CD14-positive monocyte (primary cell): ENCODE measurements at regions not wholly inside any gene's neighbourhood (a gene's known extent, or its start where the extent isn't known, plus 50 kb on each side); places are given as distances from the start of the nearest gene placed in this dataset.

Source experiments
- DNase-seq, 3 donors: peaks; one replicate each; pipeline ENCODE4 v3.0.0-alpha.2; 2011 to 2022
- H2AFZ ChIP-seq: 2 replicates; pipeline ENCODE4 v1.6.0; 2012; ENCODE audit warnings: mild to moderate bottlenecking, low read depth, low read length, inconsistent platforms; ENCODE audit not compliant: insufficient read depth, poor library complexity, severe bottlenecking
- H3K27ac ChIP-seq, 2 donors: 1 replicate in 1 of 2; 2 replicates in 1 of 2; pipeline ENCODE4 v1.5.1; 2012 to 2013; ENCODE audit warnings: low read length in 2 of 2, control low read depth in 1 of 2, inconsistent platforms in 1 of 2, low read depth in 1 of 2, mild to moderate bottlenecking in 1 of 2
- H3K27me3 ChIP-seq, 2 donors: one replicate each; pipeline versions ENCODE4 v1.6.0 to v1.6.1; 2011 to 2013; ENCODE audit warnings: low read length in 2 of 2; ENCODE audit not compliant: control insufficient read depth in 2 of 2, insufficient read depth in 2 of 2
- H3K36me3 ChIP-seq, 2 donors: replicated peaks in 1 of 2; 1 replicate in 1 of 2; 2 replicates in 1 of 2; pipeline versions ENCODE4 v1.5.1 to v1.6.1; 2012 to 2013; ENCODE audit warnings: low read length in 2 of 2, control low read depth in 1 of 2, inconsistent platforms in 1 of 2, mild to moderate bottlenecking in 1 of 2; ENCODE audit not compliant: insufficient read depth in 2 of 2, control insufficient read depth in 1 of 2
- H3K4me1 ChIP-seq, 2 donors: 1 replicate in 1 of 2; 2 replicates in 1 of 2; pipeline versions ENCODE4 v1.5.1 to v1.6.1; 2012 to 2013; ENCODE audit warnings: low read length in 2 of 2, control low read depth in 1 of 2, inconsistent platforms in 1 of 2, mild to moderate bottlenecking in 1 of 2, moderate library complexity in 1 of 2; ENCODE audit not compliant: insufficient read depth in 2 of 2, control insufficient read depth in 1 of 2
- H3K4me2 ChIP-seq: replicated peaks from 2 replicates; pipeline ENCODE3; 2012; ENCODE audit warnings: low read length, moderate library complexity, mild to moderate bottlenecking; ENCODE audit not compliant: poor library complexity, severe bottlenecking; ENCODE audit errors: extremely low read depth
- H3K4me3 ChIP-seq, 3 experiments: fragments of 200-600 bp in 1 of 3; sonication (generic) in 1 of 3; replicated peaks in 1 of 3; 1 replicate in 2 of 3; 2 replicates in 1 of 3; pipeline ENCODE4 v1.5.1; 2011 to 2013; ENCODE audit warnings: low read length in 3 of 3, mild to moderate bottlenecking in 3 of 3, control low read depth in 2 of 3, low read depth in 2 of 3, inconsistent platforms in 1 of 3, moderate library complexity in 1 of 3
- H3K79me2 ChIP-seq: 2 replicates; pipeline ENCODE4 v1.6.0; 2012; ENCODE audit warnings: mild to moderate bottlenecking, control low read depth, inconsistent platforms, low read length, moderate library complexity; ENCODE audit not compliant: insufficient read depth
- H3K9ac ChIP-seq: 2 replicates; pipeline ENCODE4 v1.6.0; 2017; ENCODE audit warnings: low read length, mild to moderate bottlenecking; ENCODE audit not compliant: insufficient read depth, poor library complexity, severe bottlenecking
- H3K9me3 ChIP-seq, 2 donors: replicated peaks in 1 of 2; 1 replicate in 1 of 2; 2 replicates in 1 of 2; pipeline versions ENCODE4 v1.5.1 to v1.6.1; 2012 to 2013; ENCODE audit warnings: low read length in 2 of 2, control low read depth in 1 of 2; ENCODE audit not compliant: control insufficient read depth in 1 of 2, insufficient read depth in 1 of 2
- H4K20me1 ChIP-seq: 2 replicates; pipeline ENCODE4 v1.6.0; 2012; ENCODE audit warnings: mild to moderate bottlenecking, low read length, control low read depth, moderate library complexity; ENCODE audit not compliant: insufficient read depth
- H3K27ac Mint-ChIP-seq, 7 donors: one replicate each; pipeline ENCODE4 v1.8.0; 2020; ENCODE audit warnings: mild to moderate bottlenecking in 7 of 7, mixed read lengths in 7 of 7, moderate library complexity in 6 of 7, inconsistent platforms in 2 of 7
- H3K27me3 Mint-ChIP-seq, 3 donors: one replicate each; pipeline ENCODE4 v1.8.0; 2021 to 2022; ENCODE audit warnings: low read depth in 3 of 3, mild to moderate bottlenecking in 3 of 3, mixed read lengths in 3 of 3, moderate library complexity in 3 of 3, inconsistent platforms in 1 of 3
- H3K36me3 Mint-ChIP-seq, 2 donors: one replicate each; pipeline ENCODE4 v1.8.0; 2020; ENCODE audit warnings: mixed read lengths in 2 of 2, inconsistent platforms in 1 of 2, mild to moderate bottlenecking in 1 of 2
- H3K4me1 Mint-ChIP-seq: one replicate; pipeline ENCODE4 v1.8.0; 2020; ENCODE audit warnings: mild to moderate bottlenecking, mixed read lengths
- H3K4me3 Mint-ChIP-seq, 2 donors: one replicate each; pipeline ENCODE4 v1.8.0; 2020; ENCODE audit warnings: mild to moderate bottlenecking in 2 of 2, mixed read lengths in 2 of 2, moderate library complexity in 1 of 2
- H3K9me3 Mint-ChIP-seq, 7 donors: one replicate each; pipeline ENCODE4 v1.8.0; 2020 to 2022; ENCODE audit warnings: mixed read lengths in 7 of 7, mild to moderate bottlenecking in 6 of 7, moderate library complexity in 6 of 7, inconsistent platforms in 2 of 7
- CTCF ChIP-seq: fragments of 200-600 bp; IDR thresholded peaks from one replicate; pipeline ENCODE4 v1.8.0; 2022; ENCODE audit warnings: antibody characterized with exemption, mild to moderate bottlenecking
- WGBS: methylation state at CpG from one replicate; pipeline ENCODE4 v1.1.5; 2013; ENCODE audit warnings: missing lambda C conversion rate; ENCODE audit not compliant: insufficient coverage; 5-methylcytosine and 5-hydroxymethylcytosine counted together
- intact Hi-C, 2 donors: fragments of 100-400 bp; cut with micrococcal nuclease; formaldehyde crosslinking; loops; one replicate each; pipeline versions ENCODE4 v1.15.0 to v1.15.1; 2023

GRCh38 chr9:119086590-119086989 lies 282.6 kb downstream of the BRINP1 start:
- intact Hi-C loops, result no loop called here
- Mint-ChIP-seq H3K4me3 (no peak overlapping the region), H3K27me3 (no peaks in the 10 kb centered on the region), H3K9me3 (peaks cover 0 to 6% (median 3%) of the 10 kb centered on the region in 7 donors), H3K27ac (no peak overlapping the region), H3K4me1 (no peaks in the 10 kb centered on the region), H3K36me3 (no peaks in the 10 kb centered on the region)
- no peak for TF ChIP-seq CTCF
- no peaks in the 10 kb centered on the region for H3K9me3 ChIP-seq
- H3K9ac ChIP-seq, result no peak overlapping the region
- H3K27ac ChIP-seq, result no peak overlapping the region
- WGBS, result no CpG with 5 or more reads among the region's 1 CpG
- no peaks in the 10 kb centered on the region for H3K4me1 ChIP-seq
- no peaks in the 10 kb centered on the region for H3K27me3 ChIP-seq
- H3K4me2 ChIP-seq, result no peak overlapping the region
- no peak for DNase-seq
- no peaks in the 10 kb centered on the region for H4K20me1 ChIP-seq
- no peak overlapping the region for H3K4me3 ChIP-seq
- no peaks in the 10 kb centered on the region for H3K79me2 ChIP-seq
- no peaks in the 10 kb centered on the region for H3K36me3 ChIP-seq
- H2AFZ ChIP-seq, result no peak overlapping the region

DNA sequence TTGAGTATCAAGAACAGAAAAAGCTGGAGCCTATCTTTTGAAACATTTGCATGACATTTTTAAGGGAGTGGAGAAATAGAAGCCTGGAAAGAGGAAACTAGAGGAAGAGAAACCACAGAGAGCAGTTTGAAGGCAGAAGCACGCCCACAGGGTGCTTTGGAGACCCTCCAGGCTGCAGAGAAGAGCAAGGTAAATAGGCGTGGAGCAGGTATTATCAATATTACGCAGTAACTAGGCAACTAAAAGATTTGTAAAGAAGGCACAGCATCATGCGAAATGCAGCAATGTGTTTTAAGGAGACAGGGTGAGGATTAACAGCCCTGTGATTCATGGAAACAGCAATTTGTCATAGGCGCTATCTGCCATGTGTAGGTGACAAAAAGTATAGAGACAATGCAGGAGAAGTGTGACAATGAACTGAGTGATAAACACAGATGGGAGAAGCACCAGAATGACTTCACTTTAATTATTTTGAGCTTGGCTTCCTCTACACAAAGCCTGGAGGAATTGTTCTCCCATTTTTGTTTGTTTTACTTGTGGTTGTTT lies 281.2 kb downstream of the BRINP1 start:
- no peaks in the 10 kb centered on the region for H3K4me1 Mint-ChIP-seq
- no peak overlapping the region for H3K4me3 ChIP-seq
- no peaks in the 10 kb centered on the region for H3K27me3 ChIP-seq
- no peak overlapping the region for H3K4me2 ChIP-seq
- no peak overlapping the region for H3K9ac ChIP-seq
- H4K20me1 ChIP-seq, result no peaks in the 10 kb centered on the region
- no peaks in the 10 kb centered on the region for H3K36me3 Mint-ChIP-seq
- H2AFZ ChIP-seq, result no peak overlapping the region
- peaks cover 0 to 6% (median 3%) of the 10 kb centered on the region in 7 donors for H3K9me3 Mint-ChIP-seq
- H3K27me3 Mint-ChIP-seq, result no peaks in the 10 kb centered on the region
- H3K9me3 ChIP-seq, result no peaks in the 10 kb centered on the region
- WGBS, result 52% methylated on average over 4 of the region's 5 CpGs
- H3K27ac Mint-ChIP-seq, result no peak overlapping the region
- H3K27ac ChIP-seq, result no peak overlapping the region
- intact Hi-C loops, result no loop called here
- H3K79me2 ChIP-seq, result no peaks in the 10 kb centered on the region
- H3K4me1 ChIP-seq, result no peaks in the 10 kb centered on the region
- DNase-seq, result no peak
- TF ChIP-seq CTCF, result no peak
- no peak overlapping the region for H3K4me3 Mint-ChIP-seq
- H3K36me3 ChIP-seq, result no peaks in the 10 kb centered on the region
